Urinary bladder (tissue), 3 donors: ENCODE measurements at regions not wholly inside any gene's neighbourhood (a gene's known extent, or its start where the extent isn't known, plus 50 kb on each side); places are given as distances from the start of the nearest gene placed in this dataset.
"Not testable (repeated sequence)": the region's sequence is repeated elsewhere in the genome, so short reads cannot be mapped to it uniquely, and the experiment has no call there.

Experiments used
- DNase-seq: peaks from one replicate; pipeline ENCODE4 v3.0.0-alpha.2; 2015; ENCODE audit errors: extremely low spot score
- H3K27ac ChIP-seq: one replicate; pipeline ENCODE4 v1.5.1; 2013; ENCODE audit warnings: low read depth, mild to moderate bottlenecking, moderate library complexity
- H3K36me3 ChIP-seq: one replicate; pipeline ENCODE4 v1.6.1; 2013; ENCODE audit warnings: mild to moderate bottlenecking, moderate library complexity; ENCODE audit not compliant: insufficient read depth
- H3K4me1 ChIP-seq: one replicate; pipeline ENCODE4 v1.6.1; 2013; ENCODE audit warnings: mild to moderate bottlenecking, moderate library complexity; ENCODE audit not compliant: insufficient read depth
- H3K4me3 ChIP-seq: one replicate; pipeline ENCODE4 v1.5.1; 2013; ENCODE audit warnings: low read depth, low read length
- WGBS: extraction: QIAGEN DNeasy Blood & Tissue Kit; methylation state at CpG from one replicate; pipeline ENCODE4 v1.1.7; 2013; 5-methylcytosine and 5-hydroxymethylcytosine counted together
- donor health status: healthy with polysubstance abuse.
- donor health status: healthy.

DNA sequence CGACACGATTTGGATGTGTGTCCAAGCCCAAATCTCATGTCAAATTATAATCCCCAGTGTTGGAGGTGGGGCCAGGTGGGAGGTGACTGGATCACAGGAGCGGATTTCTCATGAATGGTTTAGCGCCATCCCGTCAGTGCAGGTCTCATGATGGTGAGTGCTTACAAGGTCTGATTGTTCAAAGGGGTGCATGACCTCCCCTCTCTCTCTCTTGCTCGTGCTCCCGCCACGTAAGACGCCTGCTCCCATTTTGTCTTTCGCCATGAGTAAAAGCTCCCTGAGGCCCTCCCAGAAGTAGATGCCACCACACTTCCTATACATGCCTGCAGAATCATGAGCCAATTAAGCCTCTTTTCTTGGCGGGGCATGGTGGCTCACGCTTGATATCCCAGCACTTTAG is 71.5 kb upstream of the NANOS1 start:
- Histone ChIP-seq H3K36me3 (no peaks in the 10 kb centered on the region), H3K4me1 (no peaks in the 10 kb centered on the region), H3K27ac (no peak overlapping the region), H3K4me3 (no peak overlapping the region)
- WGBS, result 97% methylated on average over 12 of the region's 12 CpGs
- no peak for DNase-seq

DNA sequence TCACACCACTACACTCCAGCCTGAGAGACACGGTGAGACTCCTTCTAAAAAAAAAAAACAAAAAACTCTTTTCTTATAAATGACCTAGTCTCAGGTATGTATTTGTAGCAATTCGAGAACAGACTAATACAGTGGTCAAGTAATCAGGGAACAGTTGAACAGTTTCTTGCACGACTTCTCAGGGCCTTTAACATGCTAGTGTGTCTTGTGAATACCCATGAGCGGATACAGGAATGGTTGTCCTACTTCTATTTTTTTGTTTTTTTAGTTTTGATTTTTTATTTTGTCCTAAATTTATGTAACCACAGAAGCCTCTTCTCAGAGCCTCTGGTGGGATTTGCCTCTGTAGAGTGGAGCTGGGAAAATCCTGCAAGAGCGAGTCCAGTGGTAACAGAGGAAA is 71.0 kb upstream of the NANOS1 start:
- DNase-seq, result no peak
- 94% methylated on average over 5 of the region's 5 CpGs for WGBS
- Histone ChIP-seq H3K4me3 (no peak overlapping the region), H3K4me1 (no peaks in the 10 kb centered on the region), H3K36me3 (no peaks in the 10 kb centered on the region), H3K27ac (no peak overlapping the region)

GRCh38 chr10:118958984-118959925 is 70.3 kb upstream of the NANOS1 start:
- H3K36me3 ChIP-seq, result no peaks in the 10 kb centered on the region
- WGBS, result 41% methylated on average over 10 of the region's 10 CpGs
- DNase-seq, result no peak
- no peak overlapping the region for H3K27ac ChIP-seq
- no peaks in the 10 kb centered on the region for H3K4me1 ChIP-seq
- H3K4me3 ChIP-seq, result no peak overlapping the region

- DNase-seq, result no peak
- Histone ChIP-seq H3K4me3 (no peak overlapping the region), H3K36me3 (no peaks in the 10 kb centered on the region), H3K4me1 (no peaks in the 10 kb centered on the region), H3K27ac (no peak overlapping the region)
- WGBS, result 77% methylated on average over 17 of the region's 17 CpGs
Observed at GRCh38 chr10:118960157-118961090, 69.1 kb upstream of the NANOS1 start.

- WGBS, result 79% methylated on average over 7 of the region's 7 CpGs
- no peak overlapping the region for H3K27ac ChIP-seq
- no peak overlapping the region for H3K4me3 ChIP-seq
- H3K4me1 ChIP-seq, result no peaks in the 10 kb centered on the region
- DNase-seq, result no peak
- H3K36me3 ChIP-seq, result no peaks in the 10 kb centered on the region
Observed at GRCh38 chr10:118961436-118961835, 68.1 kb upstream of the NANOS1 start.

- not testable (repeated sequence) for DNase-seq, H3K4me1 ChIP-seq, H3K36me3 ChIP-seq, H3K4me3 ChIP-seq, H3K27ac ChIP-seq
- 59% methylated on average over 7 of the region's 7 CpGs for WGBS
Observed at GRCh38 chr10:118962331-118962868, 67.1 kb upstream of the NANOS1 start.

DNA sequence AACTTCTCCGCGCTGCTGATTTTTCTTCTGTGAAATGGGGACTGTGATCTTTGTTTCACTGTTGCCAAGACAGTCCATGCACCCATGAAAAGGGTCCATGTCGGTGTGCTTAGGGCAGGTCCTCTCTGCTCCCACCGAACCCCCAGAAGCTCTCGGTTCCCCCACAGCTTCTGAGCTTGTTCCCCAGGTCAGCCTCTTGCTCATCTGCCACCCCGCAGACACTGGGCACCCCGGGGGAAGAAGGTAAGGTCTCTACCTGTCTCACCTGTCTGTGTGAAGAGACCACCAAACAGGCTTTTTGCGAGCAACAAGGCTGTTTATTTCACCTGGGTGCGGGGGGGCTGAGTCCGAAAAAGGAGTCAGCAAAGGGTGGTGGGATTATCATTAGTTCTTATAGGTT is 66.2 kb upstream of the NANOS1 start:
- Histone ChIP-seq H3K4me1 (no peaks in the 10 kb centered on the region), H3K36me3 (no peaks in the 10 kb centered on the region), H3K27ac (no peak overlapping the region), H3K4me3 (no peak overlapping the region)
- no peak for DNase-seq
- WGBS, result 90% methylated on average over 10 of the region's 10 CpGs

- 96% methylated on average over 2 of the region's 2 CpGs for WGBS
Observed at GRCh38 chr10:118963933-118964332, 65.6 kb upstream of the NANOS1 start.

DNA sequence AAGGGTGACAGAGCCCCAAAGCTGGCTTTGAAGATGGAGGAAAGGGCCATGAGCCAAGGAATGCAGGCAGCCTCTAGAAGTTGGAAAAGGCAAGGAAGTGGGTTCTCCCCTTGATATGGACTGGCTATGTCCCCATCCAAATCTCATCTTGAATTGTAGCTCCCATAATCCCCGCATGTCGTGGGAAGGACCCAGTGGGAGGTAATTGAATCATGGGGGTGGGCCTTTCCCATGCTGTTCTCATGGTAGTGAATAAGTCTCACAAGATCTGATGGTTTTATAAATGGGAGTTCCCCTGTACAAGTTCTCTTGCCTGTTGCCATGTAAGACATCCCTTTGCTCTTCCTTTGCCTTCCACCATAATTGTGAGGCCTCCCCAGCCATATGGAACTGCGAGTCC is 65.0 kb upstream of the NANOS1 start:
- DNase-seq, H3K27ac ChIP-seq, H3K36me3 ChIP-seq, H3K4me3 ChIP-seq, H3K4me1 ChIP-seq: not testable (repeated sequence)
- 83% methylated on average over 3 of the region's 3 CpGs for WGBS

More at GRCh38 chr10:118963933-118964332, 65.6 kb upstream of the NANOS1 start:
- H3K4me3 ChIP-seq, result no peak overlapping the region
- H3K4me1 ChIP-seq, result no peaks in the 10 kb centered on the region
- H3K27ac ChIP-seq, result no peak overlapping the region
- H3K36me3 ChIP-seq, result no peaks in the 10 kb centered on the region
- no peak for DNase-seq

DNA sequence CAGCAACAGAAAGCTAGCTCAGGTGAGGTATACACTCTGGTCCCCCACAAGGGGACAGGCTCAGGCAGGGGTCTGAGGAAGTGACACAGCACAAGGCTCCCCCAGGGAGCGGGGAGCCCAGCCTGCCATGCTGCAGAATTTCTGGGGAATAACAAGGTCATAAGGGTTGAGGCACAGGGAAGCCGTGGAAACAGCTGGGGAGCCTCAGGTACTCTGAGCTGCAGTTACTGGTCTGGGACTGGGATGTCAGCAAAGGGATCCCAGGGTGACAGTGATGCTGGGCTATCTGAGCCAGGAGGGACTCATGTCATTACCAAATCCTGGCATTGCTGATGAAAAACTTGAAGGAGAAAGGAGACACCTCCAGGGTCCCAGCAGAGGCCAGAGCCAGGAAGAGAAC is 64.4 kb upstream of the NANOS1 start:
- WGBS, result 89% methylated on average over 2 of the region's 2 CpGs
- H3K4me3 ChIP-seq, result no peak overlapping the region
- no peaks in the 10 kb centered on the region for H3K36me3 ChIP-seq
- no peak for DNase-seq
- H3K27ac ChIP-seq, result no peak overlapping the region
- H3K4me1 ChIP-seq, result no peaks in the 10 kb centered on the region

- no peak for DNase-seq
- 55% methylated on average over 9 of the region's 9 CpGs for WGBS
- H3K4me1 ChIP-seq, result no peaks in the 10 kb centered on the region
Observed at GRCh38 chr10:118965645-118966044, 63.9 kb upstream of the NANOS1 start.

DNA sequence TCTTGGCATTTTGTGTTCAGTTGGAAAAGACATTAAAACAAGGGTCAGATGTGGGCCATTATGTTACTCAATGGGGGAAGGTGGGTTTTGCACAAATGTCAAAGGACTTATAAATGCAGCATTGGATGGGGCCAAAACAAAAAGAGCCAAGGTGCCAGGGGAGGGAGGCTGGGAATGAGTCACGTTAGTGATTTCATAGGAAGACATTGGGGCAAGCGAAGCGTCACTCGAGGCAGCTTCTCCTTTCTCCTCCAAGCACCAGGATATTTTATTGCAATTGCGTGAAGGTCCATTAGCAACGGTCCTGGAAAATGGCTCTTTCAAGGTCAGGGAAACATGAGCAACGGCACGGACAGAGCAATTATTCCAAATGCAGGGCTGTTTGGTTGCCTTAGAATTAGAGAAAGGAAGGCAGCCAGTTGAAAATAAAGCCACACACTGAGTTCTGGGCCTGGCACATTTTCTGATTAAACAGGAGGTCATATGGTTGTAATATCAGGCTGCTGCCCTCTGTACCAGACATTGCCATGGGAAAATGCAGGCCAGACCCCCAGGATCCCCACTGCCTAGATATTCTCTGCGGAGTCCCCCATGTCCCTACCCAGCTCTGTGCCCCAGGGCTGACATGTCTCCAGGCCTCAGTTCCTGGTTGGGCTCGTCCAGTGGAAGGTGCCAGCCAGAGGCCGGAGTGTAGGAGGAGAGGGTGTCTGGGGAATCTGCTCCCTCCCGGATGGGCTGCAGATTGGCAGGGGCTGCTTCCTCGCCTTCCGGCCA is 63.3 kb upstream of the NANOS1 start:
- Histone ChIP-seq H3K4me1 (no peaks in the 10 kb centered on the region), H3K27ac (no peak overlapping the region)
- 78% methylated on average over 14 of the region's 14 CpGs for WGBS

More at GRCh38 chr10:118965645-118966044, 63.9 kb upstream of the NANOS1 start:
- Histone ChIP-seq H3K27ac (no peak overlapping the region), H3K36me3 (no peaks in the 10 kb centered on the region), H3K4me3 (no peak overlapping the region)

GRCh38 chr10:118966850-118967125 is 62.7 kb upstream of the NANOS1 start:
- Histone ChIP-seq H3K4me3 (no peak overlapping the region), H3K4me1 (no peaks in the 10 kb centered on the region), H3K27ac (no peak overlapping the region), H3K36me3 (no peaks in the 10 kb centered on the region)
- 87% methylated on average over 4 of the region's 4 CpGs for WGBS
- DNase-seq, result no peak

More for the DNA sequence above, 63.3 kb upstream of the NANOS1 start:
- Histone ChIP-seq H3K4me3 (no peak overlapping the region), H3K36me3 (no peaks in the 10 kb centered on the region)
- no peak for DNase-seq
